Anterior cingulate cortex (tissue), 58 donors: ENCODE measurements at regions not wholly inside any gene's neighbourhood (a gene's known extent, or its start where the extent isn't known, plus 50 kb on each side); places are given as distances from the start of the nearest gene placed in this dataset.
"Not testable (repeated sequence)": the region's sequence is repeated elsewhere in the genome, so short reads cannot be mapped to it uniquely, and the experiment has no call there.

Experiments used
- DNase-seq, 58 donors: peaks; one replicate each; lab custom pipeline; 2025; lab: John Stamatoyannopoulos, UW

DNA sequence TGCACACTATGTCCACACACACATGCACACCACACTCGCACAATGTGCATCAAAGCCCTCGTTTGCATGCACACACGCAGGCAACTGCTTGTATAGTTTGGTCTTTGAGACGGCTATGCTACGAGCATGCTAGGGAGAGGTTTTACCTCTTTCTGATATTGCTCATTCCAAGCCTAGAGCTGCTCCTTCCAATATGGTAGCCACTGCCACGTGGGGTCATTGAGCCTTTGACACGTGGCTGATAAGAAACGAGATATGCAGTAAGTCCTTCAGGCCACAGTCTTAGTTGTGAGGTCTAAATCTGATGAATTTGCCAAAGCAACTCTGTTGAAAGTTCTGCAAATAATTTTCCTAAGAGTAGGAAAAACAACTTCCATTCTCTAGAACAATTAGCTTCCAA is 204.4 kb downstream of the KLF6 start:
- no peak for DNase-seq

DNA sequence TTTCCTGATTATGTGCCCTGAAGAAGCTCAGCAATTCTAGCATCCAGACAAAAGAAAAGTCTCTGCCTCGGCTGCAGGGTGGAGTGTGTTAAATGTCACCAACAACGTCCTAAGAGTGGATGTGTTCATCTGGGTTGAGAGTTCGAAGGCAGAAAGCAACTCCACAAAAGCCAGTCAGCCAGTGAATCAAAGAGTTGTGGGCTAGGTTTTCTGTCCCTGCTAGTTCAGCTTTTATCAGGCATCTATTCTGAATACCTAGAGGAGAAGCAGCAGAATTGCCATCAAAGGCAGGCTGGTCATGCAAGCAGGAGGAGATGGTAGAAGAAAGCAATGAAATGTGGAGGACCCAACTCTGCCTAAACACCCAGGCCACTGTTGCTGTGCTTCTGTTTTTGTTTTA is 205.2 kb downstream of the KLF6 start:
- DNase-seq = no peak

DNA sequence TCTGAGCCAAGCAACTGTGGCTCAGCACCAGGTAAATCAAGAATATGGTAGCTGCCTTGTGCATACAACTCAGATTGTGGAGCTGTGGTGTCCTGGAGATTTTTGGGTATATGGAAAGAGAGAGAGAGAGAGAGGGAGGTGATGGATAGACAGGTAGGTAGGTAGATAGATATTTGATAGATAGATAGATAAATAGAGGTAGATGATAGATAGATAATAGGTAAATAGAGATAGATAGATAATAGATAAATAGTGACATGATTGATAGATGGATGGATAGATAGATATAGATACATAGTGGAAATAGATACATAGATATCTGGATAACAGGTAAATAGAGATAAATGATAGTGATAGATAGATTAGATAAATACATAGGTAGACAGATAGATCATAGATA is 206.3 kb downstream of the KLF6 start:
- DNase-seq = no peak

DNA sequence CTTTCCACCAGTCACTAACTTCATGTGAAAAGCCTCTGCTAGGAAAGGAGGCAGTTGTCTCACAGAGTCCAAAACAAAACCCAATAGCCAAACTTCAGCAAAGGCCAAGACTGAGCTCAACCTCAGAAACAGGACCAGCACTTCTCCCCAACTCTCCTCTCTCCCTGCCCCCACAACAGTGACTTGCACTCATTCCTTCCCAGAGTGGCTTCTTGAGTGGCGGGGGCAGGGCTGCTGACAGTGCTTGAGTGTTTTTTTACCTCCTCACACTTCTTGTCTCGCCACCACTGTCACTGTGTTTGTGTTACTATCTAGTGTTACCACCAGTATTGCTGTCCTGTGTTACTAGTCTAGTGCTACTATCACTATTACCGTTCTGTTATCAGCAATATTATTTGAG is 206.8 kb downstream of the KLF6 start:
- no peak for DNase-seq

DNA sequence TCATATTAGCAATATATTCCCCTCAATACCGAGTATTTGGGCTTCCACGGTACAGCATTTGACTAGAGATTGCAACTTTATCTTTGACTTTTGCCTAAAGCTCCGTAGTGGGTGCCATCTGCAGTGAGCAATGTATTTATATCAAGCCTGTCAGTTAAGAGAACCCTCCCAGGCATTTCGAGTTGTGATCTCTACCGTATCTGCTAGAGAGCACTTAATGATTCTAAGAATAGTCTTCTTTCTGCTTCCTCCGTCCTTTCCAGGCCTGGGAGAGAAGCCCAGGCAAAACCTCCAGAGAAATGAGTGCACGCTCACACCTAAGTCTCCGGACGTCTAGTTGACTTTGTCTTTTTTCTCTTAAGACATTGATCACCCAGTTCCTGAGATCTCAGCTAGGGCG is 210.6 kb downstream of the KLF6 start:
- DNase-seq = no peak

DNA sequence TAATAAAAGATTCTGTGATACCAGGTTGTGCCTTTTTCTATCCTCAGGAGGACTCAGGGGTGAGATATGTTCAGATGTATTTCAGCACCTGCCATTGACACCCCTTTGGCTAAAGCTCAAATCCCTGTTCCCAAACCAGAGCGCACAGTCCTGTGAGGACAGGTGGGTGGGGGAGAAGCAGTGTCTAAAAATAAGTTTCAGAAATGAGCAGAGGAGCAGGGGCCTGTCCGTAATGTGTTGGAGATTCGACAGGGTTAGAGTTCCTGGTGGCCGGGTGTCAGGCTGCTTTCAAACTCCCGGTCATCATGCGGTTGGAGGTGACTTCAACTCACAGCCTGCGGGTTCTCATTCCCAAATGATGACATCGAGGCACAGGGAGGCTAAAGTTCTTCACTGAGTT is 211.5 kb downstream of the KLF6 start:
- no peak for DNase-seq

DNA sequence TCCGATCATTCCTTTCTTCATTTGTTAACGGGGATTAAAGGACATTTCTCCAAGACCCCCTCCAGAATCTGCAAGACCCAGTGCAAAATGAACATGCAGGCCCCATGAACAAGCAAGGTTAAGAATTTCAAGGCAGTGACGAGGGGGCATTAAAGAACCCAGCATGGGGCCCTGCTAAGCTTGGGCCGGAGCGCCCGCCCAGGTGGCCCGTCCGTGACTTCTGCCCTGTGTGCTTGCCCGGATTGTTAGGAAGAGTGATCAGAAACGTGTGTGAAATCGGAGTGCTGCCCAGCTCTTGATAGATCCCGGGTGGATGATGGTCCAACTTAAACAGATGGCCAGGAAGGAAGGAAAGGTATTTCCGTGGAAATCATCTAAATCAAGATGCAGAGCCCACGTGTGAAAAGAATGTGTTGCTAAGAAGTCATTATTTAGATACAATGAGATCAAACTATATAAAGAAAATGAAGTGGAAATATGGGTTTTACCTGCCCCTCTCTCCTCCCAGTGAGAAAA is 213.6 kb downstream of the KLF6 start:
- DNase-seq = no peak

DNA sequence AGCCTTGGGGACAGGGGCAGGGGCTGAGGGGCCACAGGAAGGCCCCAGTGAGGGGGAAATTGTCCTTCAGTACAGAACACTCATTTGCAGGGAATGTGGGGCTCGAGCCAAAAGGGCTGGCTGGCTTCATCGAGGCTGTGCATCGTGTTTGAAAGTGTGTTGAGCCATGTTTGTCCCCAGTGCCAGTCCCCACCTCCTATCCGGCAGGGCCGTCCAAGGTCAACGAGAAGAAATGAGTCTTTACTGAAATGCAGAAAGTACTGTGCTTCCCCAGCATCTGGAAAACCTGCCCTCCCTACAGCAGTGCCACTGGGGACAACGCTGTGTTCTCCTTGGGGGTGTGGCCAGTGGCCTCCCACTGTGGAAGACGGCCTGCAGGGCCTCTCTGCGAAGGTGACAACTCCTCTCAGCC is 214.1 kb downstream of the KLF6 start:
- DNase-seq = peak in 1 of 58 donors; percentile 7

DNA sequence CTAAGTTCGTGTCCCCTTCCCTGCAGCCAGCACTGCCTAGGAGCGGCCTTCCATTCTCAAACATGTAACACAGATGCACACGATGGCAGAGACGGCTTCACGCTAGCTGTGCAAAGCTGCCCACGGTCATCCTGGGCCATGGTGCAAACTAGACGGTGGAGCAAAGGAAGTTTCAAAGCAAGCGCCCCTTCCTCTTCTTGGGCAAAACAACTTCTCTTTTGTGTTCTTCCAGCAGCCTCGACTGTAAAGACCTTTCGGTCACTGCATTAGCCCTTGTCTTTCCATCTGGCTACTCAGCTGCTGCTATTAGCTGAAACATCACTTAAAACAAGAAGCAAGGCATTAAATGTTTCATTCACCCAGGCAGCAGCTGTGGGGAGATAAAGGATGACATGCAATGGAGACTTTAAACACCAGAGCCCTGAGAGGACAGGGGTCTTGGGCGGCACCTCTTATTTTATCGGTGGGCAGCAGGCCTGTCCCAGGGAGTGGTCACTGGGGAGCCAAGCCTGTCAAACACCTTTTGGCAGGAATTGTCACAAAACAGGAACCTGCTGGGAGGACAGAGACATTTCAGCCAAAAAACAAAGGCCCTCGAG is 214.8 kb downstream of the KLF6 start:
- no peak for DNase-seq

DNA sequence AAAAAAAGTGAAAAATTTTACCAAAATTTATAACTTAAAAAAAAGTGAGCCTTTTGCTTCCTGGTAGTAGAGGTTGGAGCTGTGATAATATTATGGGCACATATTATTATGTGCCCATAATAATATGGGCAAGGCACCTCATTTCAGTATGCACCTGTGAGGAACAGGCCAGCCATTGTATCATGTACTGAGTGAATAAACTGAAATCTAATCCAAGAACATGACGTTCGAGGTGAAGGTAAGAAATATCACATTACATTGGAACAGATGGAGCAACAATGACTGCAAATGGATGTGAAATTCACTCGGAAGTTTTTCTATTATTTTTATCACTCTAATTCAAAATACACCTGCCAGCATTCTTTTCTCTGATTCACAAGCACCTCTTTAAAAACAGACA is 216.0 kb downstream of the KLF6 start:
- no peak for DNase-seq

DNA sequence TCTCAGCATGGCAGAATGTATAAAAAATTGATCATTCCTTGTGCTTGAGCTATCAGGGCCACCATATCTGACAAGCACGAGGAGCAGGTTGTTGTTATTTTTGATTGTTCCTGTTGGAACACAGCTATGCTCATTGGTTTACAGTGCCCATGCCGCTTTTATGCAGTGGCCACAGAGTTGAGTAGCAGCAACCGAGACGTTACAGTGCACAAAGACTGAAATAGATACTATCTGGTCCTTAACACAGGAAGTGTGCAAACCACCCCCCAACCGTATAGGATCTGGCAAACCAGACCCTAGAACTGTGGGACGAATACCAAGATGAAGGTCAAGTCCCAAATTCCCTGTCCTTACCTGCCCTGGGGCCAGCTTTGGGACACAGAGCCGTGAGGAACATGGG is 216.6 kb downstream of the KLF6 start:
- DNase-seq = no peak

DNA sequence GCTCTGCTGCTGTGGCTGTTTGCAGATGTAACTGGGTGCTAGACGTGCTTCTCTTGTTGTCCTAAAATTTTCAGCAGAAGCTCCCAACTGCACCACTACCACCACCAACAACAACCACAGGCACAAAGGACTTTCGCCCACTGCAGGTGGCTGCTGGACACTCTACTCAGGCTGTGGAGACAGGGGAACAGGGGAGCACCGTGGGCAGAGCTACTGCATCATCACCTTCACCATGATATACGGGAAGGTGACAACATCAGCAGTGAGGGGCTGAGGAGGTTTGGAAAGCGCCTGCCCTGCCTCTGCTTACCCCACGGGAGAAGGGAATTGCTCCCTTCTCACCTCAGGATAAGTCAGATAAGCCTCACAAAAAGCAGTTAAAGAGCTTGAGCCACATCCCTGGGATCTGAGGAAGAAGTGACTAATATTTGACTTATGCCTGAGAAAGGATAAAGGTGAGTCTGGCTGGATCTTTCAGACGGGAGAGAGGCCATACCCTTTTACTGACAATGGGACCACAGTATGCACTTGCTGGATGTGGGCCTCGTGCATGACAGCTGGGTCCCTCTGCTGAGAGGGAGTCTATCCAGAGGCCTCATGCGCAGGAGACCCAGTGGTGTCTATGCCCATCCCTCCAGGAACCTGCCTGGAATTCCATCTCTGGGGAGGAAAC is 217.6 kb downstream of the KLF6 start:
- no peak for DNase-seq

DNA sequence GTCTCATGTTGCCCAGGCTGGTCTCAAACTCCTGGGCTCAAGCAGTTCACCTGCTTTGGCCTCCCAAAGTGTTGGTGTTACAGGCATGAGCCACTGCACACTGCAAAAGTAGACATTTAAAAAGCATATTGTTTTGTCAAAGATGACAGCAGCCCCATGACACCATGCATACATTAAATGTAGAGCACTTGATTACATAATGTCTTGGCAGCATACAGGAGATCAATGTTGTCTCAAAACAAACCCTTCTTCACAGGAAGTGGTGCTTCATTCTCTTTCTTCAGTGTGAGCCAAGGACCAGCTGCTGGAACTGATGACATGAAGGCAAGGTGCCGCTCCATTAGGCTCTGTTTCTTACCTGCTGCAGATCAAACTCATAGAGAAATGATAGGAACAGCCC is 218.4 kb downstream of the KLF6 start:
- no peak for DNase-seq

DNA sequence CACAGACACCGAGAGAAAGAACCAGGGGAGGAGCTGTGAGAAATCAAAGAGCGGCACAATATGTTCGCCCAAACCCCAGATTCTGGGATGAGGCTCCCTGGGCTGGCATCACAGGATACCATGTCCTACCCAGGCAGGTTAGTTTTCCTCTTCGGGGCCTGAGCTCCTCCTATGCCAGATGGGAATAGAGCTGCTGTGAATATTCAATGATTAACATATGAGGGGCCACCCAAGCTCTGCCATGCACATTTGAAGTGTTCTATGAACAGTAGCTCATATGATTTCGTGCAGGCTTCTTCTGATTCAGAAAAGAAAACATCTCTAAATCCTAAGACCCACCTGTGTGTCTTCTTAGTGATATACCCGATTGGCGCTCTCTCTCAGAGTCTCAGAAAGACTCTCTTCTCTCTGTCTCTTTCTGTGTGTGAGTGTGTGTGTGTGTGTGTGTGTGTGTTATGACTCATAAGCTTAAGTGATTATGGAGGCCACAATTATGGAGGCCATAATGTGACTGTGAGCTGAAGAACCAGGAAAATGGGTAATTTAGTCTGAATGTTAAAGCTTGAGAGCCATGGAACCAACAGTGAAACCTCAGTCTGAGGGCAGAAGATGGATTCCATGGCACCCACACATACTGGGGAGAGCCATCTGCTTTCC is 220.5 kb downstream of the KLF6 start:
- DNase-seq = no peak

DNA sequence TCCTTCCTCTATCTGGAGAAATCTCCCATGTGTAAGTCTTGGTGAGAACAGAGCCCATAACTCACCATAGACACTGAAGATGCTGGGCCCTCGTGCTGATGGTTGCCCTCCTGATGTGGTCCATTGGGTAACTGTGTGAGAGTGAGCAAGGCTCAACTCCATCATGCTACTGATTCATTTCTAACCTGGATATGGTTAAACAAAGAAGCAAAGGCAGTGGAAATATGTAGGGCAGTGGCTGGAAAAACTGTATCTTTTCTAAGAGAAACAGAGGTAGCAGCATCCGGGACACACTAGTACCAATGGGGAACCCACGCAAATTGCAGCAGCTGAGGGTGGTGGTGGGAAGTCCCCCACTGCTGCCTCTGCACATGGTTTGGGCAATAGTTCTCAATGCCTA is 221.7 kb downstream of the KLF6 start:
- no peak for DNase-seq

DNA sequence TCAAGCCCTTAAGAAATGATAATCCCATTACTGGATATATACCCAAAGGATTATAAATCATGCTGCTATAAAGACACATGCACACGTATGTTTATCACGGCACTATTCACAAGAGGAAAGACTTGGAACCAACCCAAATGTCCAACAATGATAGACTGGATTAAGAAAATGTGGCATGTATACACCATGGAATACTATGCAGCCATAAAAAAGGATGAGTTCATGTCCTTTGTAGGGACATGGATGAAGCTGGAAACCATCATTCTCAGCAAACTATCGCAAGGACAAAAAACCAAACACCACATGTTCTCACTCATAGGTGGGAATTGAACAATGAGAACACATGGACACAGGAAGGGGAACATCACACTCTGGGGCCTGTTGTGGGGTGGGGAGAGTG is 224.4 kb downstream of the KLF6 start:
- DNase-seq = not testable (repeated sequence)

DNA sequence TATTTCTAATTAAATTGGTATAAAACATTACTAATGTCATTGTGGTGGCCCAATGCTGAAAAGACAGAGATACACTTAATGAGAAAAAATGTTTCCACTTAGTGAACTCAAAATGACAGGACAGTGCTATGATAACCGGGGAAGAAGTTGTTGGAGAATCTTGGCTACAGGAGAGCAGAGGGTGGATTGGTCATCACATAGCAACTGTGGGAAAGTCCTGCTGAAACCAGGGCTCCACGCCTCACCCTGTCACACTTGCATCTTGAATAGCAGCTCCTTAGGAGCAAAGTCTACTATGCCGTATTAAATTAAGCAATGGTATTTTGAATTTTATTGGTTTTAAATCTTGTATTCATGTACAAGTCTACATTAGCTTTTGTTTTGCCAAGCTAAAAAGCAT is 225.5 kb downstream of the KLF6 start:
- no peak for DNase-seq

DNA sequence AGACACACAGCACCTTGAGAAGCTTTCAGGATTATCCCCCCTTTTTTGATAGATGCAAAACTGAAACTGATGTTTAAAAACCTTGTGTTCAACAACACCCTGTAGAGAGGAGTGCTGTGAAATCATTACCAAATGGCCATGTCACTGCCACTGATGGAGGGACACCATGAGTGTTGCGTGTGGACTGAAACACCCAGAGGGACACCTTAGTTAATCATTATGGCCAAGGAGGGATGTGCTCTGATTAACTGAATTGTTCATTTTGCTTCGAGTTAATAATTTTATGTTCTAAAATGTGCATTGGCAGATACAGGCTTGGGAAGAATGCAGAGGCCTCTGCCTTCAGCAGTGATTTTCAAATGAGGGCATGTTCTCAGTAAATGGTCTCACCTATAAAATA is 226.0 kb downstream of the KLF6 start:
- DNase-seq = no peak

DNA sequence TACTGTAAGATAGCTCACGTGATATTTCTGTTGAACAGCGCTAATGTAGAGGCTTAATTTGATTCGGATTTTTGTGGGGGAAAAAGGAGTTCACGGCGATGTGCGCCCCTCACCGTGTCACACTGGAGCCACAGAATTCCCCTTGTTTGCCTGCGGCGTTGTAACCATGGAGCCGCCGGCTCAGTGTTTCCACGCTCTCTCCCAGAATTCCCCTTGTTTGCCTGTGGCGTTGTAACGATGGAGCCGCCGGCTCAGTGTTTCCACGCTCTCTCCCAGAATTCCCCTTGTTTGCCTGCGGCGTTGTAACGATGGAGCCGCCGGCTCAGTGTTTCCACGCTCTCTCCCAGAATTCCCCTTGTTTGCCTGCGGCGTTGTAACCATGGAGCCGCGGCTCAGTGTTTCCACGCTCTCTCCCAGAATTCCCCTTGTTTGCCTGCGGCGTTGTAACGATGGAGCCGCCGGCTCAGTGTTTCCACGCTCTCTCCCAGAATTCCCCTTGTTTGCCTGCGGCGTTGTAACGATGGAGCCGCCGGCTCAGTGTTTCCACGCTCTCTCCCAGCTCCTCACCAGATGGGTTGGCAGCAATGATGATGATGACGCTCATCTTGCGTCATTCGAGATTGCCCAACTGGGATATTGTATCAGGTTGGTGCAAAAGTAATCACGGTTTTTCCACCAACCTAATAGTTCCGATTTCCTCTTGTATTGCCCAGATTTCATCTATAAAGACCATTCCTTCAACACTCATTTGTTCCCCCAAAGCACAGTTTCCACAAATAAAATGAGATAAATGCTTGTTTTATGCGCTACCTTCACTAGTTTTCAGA is 228.6 kb downstream of the KLF6 start:
- peak in 2 of 58 donors; percentile 11 to 16 for DNase-seq

DNA sequence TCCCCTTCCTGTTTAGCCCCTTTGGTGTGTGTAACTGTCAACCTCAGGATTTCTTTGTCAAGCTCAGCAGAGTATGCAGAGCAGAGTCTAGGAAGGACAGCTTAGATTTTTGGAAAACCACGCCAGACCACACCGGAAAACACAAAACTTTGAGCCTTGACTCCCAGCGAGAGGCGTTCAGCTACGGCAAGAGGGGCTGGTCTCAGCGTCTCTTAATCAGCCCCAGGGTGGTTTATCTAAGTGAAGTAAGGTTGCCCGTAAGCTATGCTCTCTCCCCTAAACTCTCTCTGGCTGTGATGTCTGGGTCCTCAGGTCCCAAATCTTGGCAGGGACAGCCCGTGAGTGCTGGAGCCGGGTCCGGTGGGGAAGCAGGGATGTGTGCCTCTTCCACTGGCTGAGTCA is 230.9 kb downstream of the KLF6 start:
- no peak for DNase-seq

DNA sequence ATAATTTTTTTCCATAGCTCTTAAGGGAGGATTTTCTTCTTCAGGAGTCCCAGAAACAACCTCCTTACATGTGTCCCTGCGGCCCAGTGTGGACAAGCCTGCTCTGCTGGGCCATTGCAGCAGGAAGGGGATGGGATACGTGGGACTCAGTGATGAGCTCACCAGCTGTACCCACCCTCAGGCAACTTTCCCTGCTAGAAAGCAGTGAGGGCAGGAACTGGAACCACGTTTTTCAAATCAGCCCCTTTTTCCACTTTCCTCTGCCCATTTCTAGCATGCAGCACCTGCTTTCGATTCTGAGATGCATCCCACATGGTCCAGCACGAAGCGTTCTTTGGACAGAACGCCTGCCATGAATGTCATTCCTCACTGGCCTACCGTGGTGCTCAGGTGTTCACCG is 232.7 kb downstream of the KLF6 start:
- no peak for DNase-seq
